ENCODE measurements at regions not wholly inside any gene's neighbourhood (a gene's known extent, or its start where the extent isn't known, plus 50 kb on each side); places are given as distances from the start of the nearest gene placed in this dataset.

GRCh38 chr14:26722258-26722657 lies 124.4 kb upstream of the NOVA1 start:
- TF ChIP-seq CTCF (IDR thresholded peaks at IDR 0.05; ENCODE audit: poor library complexity, severe bottlenecking) (no peak), REST (IDR thresholded peaks at IDR 0.05; ENCODE audit: borderline replicate concordance) (no peak)
